K562 (cell line): ENCODE measurements at regions not wholly inside any gene's neighbourhood (a gene's known extent, or its start where the extent isn't known, plus 50 kb on each side); places are given as distances from the start of the nearest gene placed in this dataset.

Source experiments
- ETV1 ChIP-seq: fragments of 450-650 bp; conservative IDR thresholded peaks from 2 replicates; pipeline ENCODE4 v1.6.1; 2016; ENCODE audit warnings: missing genetic modification characterization, control low read depth, low read depth, missing compliant biosample characterization
- GATAD2B ChIP-seq: fragments of 450-650 bp; IDR thresholded peaks from 2 replicates; pipeline ENCODE4 v1.6.1; 2017; ENCODE audit warnings: mild to moderate bottlenecking, borderline replicate concordance
- RBM34 ChIP-seq: fragments of 200-400 bp; formaldehyde crosslinking; IDR thresholded peaks from 2 replicates; pipeline ENCODE4 v1.6.1; 2018; ENCODE audit warnings: low read length, borderline replicate concordance; ENCODE audit not compliant: insufficient read depth
- SRSF1 ChIP-seq: fragments of 200-400 bp; formaldehyde crosslinking; IDR thresholded peaks from 2 replicates; pipeline ENCODE4 v1.6.1; 2017; ENCODE audit warnings: mild to moderate bottlenecking, low read depth, low read length, moderate library complexity
- ZFPM2 ChIP-seq: fragments of 250-450 bp; sonication (Bioruptor Pico); IDR thresholded peaks from 2 replicates; pipeline ENCODE4 v1.5.1; 2022; ENCODE audit warnings: mild to moderate bottlenecking
- ZSCAN32 ChIP-seq: fragments of 450-650 bp; formaldehyde crosslinking; IDR thresholded peaks from 2 replicates; pipeline ENCODE4 v1.4.0; 2020; ENCODE audit warnings: mild to moderate bottlenecking, moderate library complexity
- TF ChIP-seq, protein P1 (sequence below): fragments of 250-450 bp; sonication (Bioruptor Pico); IDR thresholded peaks from 2 replicates; pipeline ENCODE4 v1.4.0; 2020
- TF ChIP-seq, protein P2 (sequence below): sonication (generic); formaldehyde crosslinking; IDR thresholded peaks from 2 replicates; pipeline ENCODE4 v1.8.0; 2022; ENCODE audit warnings: mild to moderate bottlenecking, missing genetic modification reagents

GRCh38 chr6:14889611-14890593, 356.0 kb upstream of the JARID2 start (continued):
- TF ChIP-seq, protein P1, sequence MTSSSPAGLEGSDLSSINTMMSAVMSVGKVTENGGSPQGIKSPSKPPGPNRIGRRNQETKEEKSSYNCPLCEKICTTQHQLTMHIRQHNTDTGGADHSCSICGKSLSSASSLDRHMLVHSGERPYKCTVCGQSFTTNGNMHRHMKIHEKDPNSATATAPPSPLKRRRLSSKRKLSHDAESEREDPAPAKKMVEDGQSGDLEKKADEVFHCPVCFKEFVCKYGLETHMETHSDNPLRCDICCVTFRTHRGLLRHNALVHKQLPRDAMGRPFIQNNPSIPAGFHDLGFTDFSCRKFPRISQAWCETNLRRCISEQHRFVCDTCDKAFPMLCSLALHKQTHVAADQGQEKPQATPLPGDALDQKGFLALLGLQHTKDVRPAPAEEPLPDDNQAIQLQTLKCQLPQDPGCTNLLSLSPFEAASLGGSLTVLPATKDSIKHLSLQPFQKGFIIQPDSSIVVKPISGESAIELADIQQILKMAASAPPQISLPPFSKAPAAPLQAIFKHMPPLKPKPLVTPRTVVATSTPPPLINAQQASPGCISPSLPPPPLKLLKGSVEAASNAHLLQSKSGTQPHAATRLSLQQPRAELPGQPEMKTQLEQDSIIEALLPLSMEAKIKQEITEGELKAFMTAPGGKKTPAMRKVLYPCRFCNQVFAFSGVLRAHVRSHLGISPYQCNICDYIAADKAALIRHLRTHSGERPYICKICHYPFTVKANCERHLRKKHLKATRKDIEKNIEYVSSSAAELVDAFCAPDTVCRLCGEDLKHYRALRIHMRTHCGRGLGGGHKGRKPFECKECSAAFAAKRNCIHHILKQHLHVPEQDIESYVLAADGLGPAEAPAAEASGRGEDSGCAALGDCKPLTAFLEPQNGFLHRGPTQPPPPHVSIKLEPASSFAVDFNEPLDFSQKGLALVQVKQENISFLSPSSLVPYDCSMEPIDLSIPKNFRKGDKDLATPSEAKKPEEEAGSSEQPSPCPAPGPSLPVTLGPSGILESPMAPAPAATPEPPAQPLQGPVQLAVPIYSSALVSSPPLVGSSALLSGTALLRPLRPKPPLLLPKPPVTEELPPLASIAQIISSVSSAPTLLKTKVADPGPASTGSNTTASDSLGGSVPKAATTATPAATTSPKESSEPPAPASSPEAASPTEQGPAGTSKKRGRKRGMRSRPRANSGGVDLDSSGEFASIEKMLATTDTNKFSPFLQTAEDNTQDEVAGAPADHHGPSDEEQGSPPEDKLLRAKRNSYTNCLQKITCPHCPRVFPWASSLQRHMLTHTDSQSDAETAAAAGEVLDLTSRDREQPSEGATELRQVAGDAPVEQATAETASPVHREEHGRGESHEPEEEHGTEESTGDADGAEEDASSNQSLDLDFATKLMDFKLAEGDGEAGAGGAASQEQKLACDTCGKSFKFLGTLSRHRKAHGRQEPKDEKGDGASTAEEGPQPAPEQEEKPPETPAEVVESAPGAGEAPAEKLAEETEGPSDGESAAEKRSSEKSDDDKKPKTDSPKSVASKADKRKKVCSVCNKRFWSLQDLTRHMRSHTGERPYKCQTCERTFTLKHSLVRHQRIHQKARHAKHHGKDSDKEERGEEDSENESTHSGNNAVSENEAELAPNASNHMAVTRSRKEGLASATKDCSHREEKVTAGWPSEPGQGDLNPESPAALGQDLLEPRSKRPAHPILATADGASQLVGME (CRISPR knock-in tag): no peak
- TF ChIP-seq, protein P2, sequence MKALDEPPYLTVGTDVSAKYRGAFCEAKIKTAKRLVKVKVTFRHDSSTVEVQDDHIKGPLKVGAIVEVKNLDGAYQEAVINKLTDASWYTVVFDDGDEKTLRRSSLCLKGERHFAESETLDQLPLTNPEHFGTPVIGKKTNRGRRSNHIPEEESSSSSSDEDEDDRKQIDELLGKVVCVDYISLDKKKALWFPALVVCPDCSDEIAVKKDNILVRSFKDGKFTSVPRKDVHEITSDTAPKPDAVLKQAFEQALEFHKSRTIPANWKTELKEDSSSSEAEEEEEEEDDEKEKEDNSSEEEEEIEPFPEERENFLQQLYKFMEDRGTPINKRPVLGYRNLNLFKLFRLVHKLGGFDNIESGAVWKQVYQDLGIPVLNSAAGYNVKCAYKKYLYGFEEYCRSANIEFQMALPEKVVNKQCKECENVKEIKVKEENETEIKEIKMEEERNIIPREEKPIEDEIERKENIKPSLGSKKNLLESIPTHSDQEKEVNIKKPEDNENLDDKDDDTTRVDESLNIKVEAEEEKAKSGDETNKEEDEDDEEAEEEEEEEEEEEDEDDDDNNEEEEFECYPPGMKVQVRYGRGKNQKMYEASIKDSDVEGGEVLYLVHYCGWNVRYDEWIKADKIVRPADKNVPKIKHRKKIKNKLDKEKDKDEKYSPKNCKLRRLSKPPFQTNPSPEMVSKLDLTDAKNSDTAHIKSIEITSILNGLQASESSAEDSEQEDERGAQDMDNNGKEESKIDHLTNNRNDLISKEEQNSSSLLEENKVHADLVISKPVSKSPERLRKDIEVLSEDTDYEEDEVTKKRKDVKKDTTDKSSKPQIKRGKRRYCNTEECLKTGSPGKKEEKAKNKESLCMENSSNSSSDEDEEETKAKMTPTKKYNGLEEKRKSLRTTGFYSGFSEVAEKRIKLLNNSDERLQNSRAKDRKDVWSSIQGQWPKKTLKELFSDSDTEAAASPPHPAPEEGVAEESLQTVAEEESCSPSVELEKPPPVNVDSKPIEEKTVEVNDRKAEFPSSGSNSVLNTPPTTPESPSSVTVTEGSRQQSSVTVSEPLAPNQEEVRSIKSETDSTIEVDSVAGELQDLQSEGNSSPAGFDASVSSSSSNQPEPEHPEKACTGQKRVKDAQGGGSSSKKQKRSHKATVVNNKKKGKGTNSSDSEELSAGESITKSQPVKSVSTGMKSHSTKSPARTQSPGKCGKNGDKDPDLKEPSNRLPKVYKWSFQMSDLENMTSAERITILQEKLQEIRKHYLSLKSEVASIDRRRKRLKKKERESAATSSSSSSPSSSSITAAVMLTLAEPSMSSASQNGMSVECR: no peak; the same call in 1 of the 2 replicates
- TF ChIP-seq ETV1 (peak; percentile 86), ZSCAN32 (CRISPR knock-in tag) (no peak), SRSF1 (no peak), RBM34 (no peak), ZFPM2 (CRISPR knock-in tag) (no peak), GATAD2B (peak; percentile 69; the same call in 1 of the 2 replicates)
